HCT116 (cell line): ENCODE measurements at regions not wholly inside any gene's neighbourhood (a gene's known extent, or its start where the extent isn't known, plus 50 kb on each side); places are given as distances from the start of the nearest gene placed in this dataset.

Source experiments
- ATAC-seq: fragments of 200-7000 bp; cut with Tn5 transposase; 2 replicates; pipeline ENCODE4 v1.9.1; 2020; ENCODE audit warnings: mild to moderate bottlenecking, moderate library complexity
- BruUV-seq: library from RNA; stranded (reverse); fragments of 400-500 nt; replicated peaks from 2 replicates; lab custom pipeline; 2021; lab: Mats Ljungman, UMichigan
- CTCF ChIA-PET: fragments of 300-600 bp; sonication (Branson Sonifier 250); formaldehyde crosslinking; loops from one replicate; lab custom pipeline; 2021; ENCODE audit warnings: antibody characterized with exemption; lab: Charles Lee
- POLR2A ChIA-PET: fragments of 300-600, 350-600 bp; sonication (Branson Sonifier 250); formaldehyde crosslinking; loops from one replicate; lab custom pipeline; 2021; ENCODE audit warnings: antibody characterized with exemption; lab: Charles Lee
- RAD21 ChIA-PET, 2 experiments: fragments of 300-600 bp; sonication (Branson Sonifier 250); formaldehyde crosslinking; loops; one replicate each; lab custom pipeline; 2023; ENCODE audit warnings: low total read pairs in 2 of 2; ENCODE audit not compliant: uncharacterized antibody in 2 of 2, unreplicated experiment in 2 of 2, low non-redundant PET in 1 of 2; lab: Charles Lee
- DNase-seq: peaks from one replicate; pipeline ENCODE4 v3.0.0-alpha.2; 2010; ENCODE audit warnings: low read depth, low spot score
- H2AFZ ChIP-seq: fragments of 200-600 bp; shearing (Covaris generic), sonication (generic); 2 replicates; pipeline ENCODE4 v1.6.1; 2017; ENCODE audit warnings: low read depth, mixed run types, mixed read lengths, antibody characterized with exemption, low read length; ENCODE audit not compliant: poor library complexity, severe bottlenecking
- H3K27ac ChIP-seq: 2 replicates; pipeline ENCODE4 v1.5.1; 2012; ENCODE audit warnings: low read depth, low read length
- H3K27me3 ChIP-seq: fragments of 200-600 bp; sonication (generic); 2 replicates; pipeline ENCODE4 v1.6.1; 2016; ENCODE audit warnings: mixed run types, low read length, mixed read lengths; ENCODE audit not compliant: insufficient read depth
- H3K36me3 ChIP-seq, 2 experiments: fragments of 200-500 bp in 1 of 2; fragments of 200-600 bp in 1 of 2; sonication (Bioruptor generic) in 1 of 2; sonication (generic) in 1 of 2; 2 replicates each; pipeline versions ENCODE4 v1.5.1 to v1.6.1; 2014 to 2016; ENCODE audit warnings: low read length in 2 of 2, inconsistent platforms in 1 of 2, mixed read lengths in 1 of 2, mixed run types in 1 of 2; ENCODE audit not compliant: insufficient read depth in 2 of 2, control insufficient read depth in 1 of 2
- H3K4me1 ChIP-seq, 2 experiments: fragments of 200-600 bp in 1 of 2; sonication (generic) in 1 of 2; 2 replicates each; pipeline versions ENCODE4 v1.5.1 to v1.6.1; 2012 to 2017; ENCODE audit warnings: low read length in 2 of 2, inconsistent platforms in 1 of 2, mild to moderate bottlenecking in 1 of 2, mixed read lengths in 1 of 2, mixed run types in 1 of 2, moderate library complexity in 1 of 2; ENCODE audit not compliant: insufficient read depth in 2 of 2, control insufficient read depth in 1 of 2
- H3K4me2 ChIP-seq: fragments of 200-600 bp; sonication (generic); 2 replicates; pipeline ENCODE4 v1.6.1; 2017; ENCODE audit warnings: mixed run types, low read length, mixed read lengths
- H3K4me3 ChIP-seq, 2 experiments: fragments of 200-600 bp in 1 of 2; sonication (generic) in 1 of 2; replicated peaks in 1 of 2; 2 replicates each; pipeline ENCODE4 v1.5.1; 2011 to 2016; ENCODE audit warnings: low read length in 2 of 2, control low read depth in 1 of 2, low read depth in 1 of 2, mild to moderate bottlenecking in 1 of 2, mixed read lengths in 1 of 2, mixed run types in 1 of 2
- H3K79me2 ChIP-seq: fragments of 200-600 bp; sonication (generic); 2 replicates; pipeline ENCODE4 v1.6.1; 2017; ENCODE audit warnings: mild to moderate bottlenecking, mixed run types, low read length, moderate library complexity, mixed read lengths; ENCODE audit not compliant: insufficient read depth
- H3K9ac ChIP-seq: fragments of 200-600 bp; sonication (generic); 2 replicates; pipeline ENCODE4 v1.6.1; 2016; ENCODE audit warnings: low read length, mixed read lengths
- H3K9me2 ChIP-seq: fragments of 200-600 bp; sonication (generic), shearing (Covaris generic); 2 replicates; pipeline ENCODE4 v1.6.1; 2017; ENCODE audit warnings: mixed run types, mild to moderate bottlenecking, moderate library complexity; ENCODE audit not compliant: insufficient read depth
- H3K9me3 ChIP-seq, 2 experiments: fragments of 200-500 bp in 1 of 2; fragments of 200-600 bp in 1 of 2; sonication (Bioruptor generic) in 1 of 2; sonication (generic) in 1 of 2; 2 replicates each; pipeline ENCODE4 v1.6.1; 2014 to 2017; ENCODE audit warnings: low read length in 2 of 2, mixed read lengths in 2 of 2, inconsistent platforms in 1 of 2, low read depth in 1 of 2, mild to moderate bottlenecking in 1 of 2, mixed run types in 1 of 2, moderate library complexity in 1 of 2; ENCODE audit not compliant: control insufficient read depth in 1 of 2, insufficient read depth in 1 of 2
- H4K20me1 ChIP-seq: fragments of 200-600 bp; sonication (generic), shearing (Covaris generic); 2 replicates; pipeline ENCODE4 v1.6.1; 2017; ENCODE audit warnings: mixed run types, mild to moderate bottlenecking, moderate library complexity; ENCODE audit not compliant: insufficient read depth
- EGR1 ChIP-seq: IDR thresholded peaks from 2 replicates; pipeline ENCODE4 v1.6.1; 2012; ENCODE audit warnings: low read depth
- EZH2 ChIP-seq: fragments of 200-600 bp; sonication (generic); IDR thresholded peaks from 2 replicates; pipeline ENCODE4 v1.6.1; 2017; ENCODE audit warnings: antibody characterized with exemption, mixed run types
- JUND ChIP-seq: IDR thresholded peaks from 2 replicates; pipeline ENCODE4 v1.6.1; 2012
- RAD21 ChIP-seq: IDR thresholded peaks from 2 replicates; pipeline ENCODE4 v1.6.1; 2012; ENCODE audit warnings: low read depth, mild to moderate bottlenecking
- REST ChIP-seq: IDR thresholded peaks from 2 replicates; pipeline ENCODE4 v1.6.1; 2012; ENCODE audit warnings: low read depth
- SIN3A ChIP-seq: IDR thresholded peaks from 2 replicates; pipeline ENCODE4 v1.6.1; 2012; ENCODE audit warnings: low read depth
- YY1 ChIP-seq: IDR thresholded peaks from 2 replicates; pipeline ENCODE4 v1.6.1; 2011; ENCODE audit warnings: low read length, low read depth, moderate library complexity, mild to moderate bottlenecking; ENCODE audit not compliant: insufficient replicate concordance; ENCODE audit errors: extremely low read depth
- ZFX ChIP-seq: fragments of 450-650 bp; IDR thresholded peaks from 2 replicates; pipeline ENCODE4 v1.6.1; 2017
- ZNF274 ChIP-seq: fragments of 200-500 bp; sonication (Bioruptor generic); IDR thresholded peaks from 2 replicates; pipeline ENCODE4 v1.6.1; 2014; ENCODE audit warnings: mild to moderate bottlenecking, low read depth, low read length, inconsistent platforms
- intact Hi-C: fragments of 100-400 bp; cut with micrococcal nuclease; formaldehyde crosslinking; loops from 2 replicates; pipeline ENCODE4 v1.10.0; 2022
- TF ChIP-seq, protein P1 (sequence below): IDR thresholded peaks from 2 replicates; pipeline ENCODE4 v1.6.1; 2012

DNA sequence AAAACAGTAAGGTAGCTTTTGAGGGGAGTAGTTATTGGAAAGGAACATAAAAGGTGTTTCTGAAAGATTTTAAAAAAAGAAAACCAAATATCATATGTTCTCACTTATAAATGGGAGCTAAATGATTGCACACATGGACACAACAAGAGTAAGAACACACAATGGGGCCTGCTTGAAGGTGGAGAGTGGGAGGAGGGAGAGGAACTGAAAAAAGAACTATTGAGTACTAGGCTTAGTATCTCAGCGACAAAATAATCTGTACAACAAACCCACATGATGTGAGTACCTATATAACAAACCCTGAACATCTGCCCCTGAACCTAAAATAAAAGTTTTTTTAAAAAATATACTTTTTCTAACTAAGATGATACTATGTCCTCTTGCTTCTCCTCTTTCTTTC is 138.3 kb downstream of the CGGBP1 start:
- intact Hi-C loops: no loop called here
- TF ChIP-seq JUND (no peak), EGR1 (no peak), ZFX (no peak), YY1 (no peak), ZNF274 (no peak), RAD21 (no peak), EZH2 (no peak), REST (no peak), SIN3A (no peak)
- TF ChIP-seq, protein P1, sequence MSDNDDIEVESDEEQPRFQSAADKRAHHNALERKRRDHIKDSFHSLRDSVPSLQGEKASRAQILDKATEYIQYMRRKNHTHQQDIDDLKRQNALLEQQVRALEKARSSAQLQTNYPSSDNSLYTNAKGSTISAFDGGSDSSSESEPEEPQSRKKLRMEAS: no peak
- ChIA-PET CTCF (no interaction called here), POLR2A (no interaction called here), RAD21 (no interaction called here)
- no peak overlapping the region for H3K4me2 ChIP-seq
- no peaks in the 10 kb centered on the region for H3K4me1 ChIP-seq
- no peak overlapping the region for H2AFZ ChIP-seq
- H3K27ac ChIP-seq: no peak overlapping the region
- ATAC-seq (no peak), DNase-seq (no peak)
- no peak overlapping the region for H3K4me3 ChIP-seq
- no TSS peak for BruUV-seq
- no peak overlapping the region for H3K9ac ChIP-seq
- no peaks in the 10 kb centered on the region for H4K20me1 ChIP-seq
- H3K9me3 ChIP-seq: peaks cover 0 to 8% of the 10 kb centered on the region in 2 experiments; a peak in 2 of 4 replicates
- H3K9me2 ChIP-seq: no peaks in the 10 kb centered on the region
- no peaks in the 10 kb centered on the region for H3K27me3 ChIP-seq
- no peaks in the 10 kb centered on the region for H3K79me2 ChIP-seq
- no peaks in the 10 kb centered on the region for H3K36me3 ChIP-seq
